MCF 10A (cell line): ENCODE measurements at regions not wholly inside any gene's neighbourhood (a gene's known extent, or its start where the extent isn't known, plus 50 kb on each side); places are given as distances from the start of the nearest gene placed in this dataset.
"Not testable (repeated sequence)": the region's sequence is repeated elsewhere in the genome, so short reads cannot be mapped to it uniquely, and the experiment has no call there.

Experiments
- BruUV-seq: library from RNA; stranded (reverse); fragments of 400-500 nt; replicated peaks from 2 replicates; lab custom pipeline; 2021; lab: Mats Ljungman, UMichigan
- CTCF ChIA-PET: fragments of 300-600 bp; sonication (Branson Sonifier 250); formaldehyde crosslinking; extraction: SDS; loops from one replicate; lab custom pipeline; 2021; ENCODE audit warnings: antibody characterized with exemption, inconsistent platforms; lab: Yijun Ruan, JAX
- POLR2A ChIA-PET: fragments of 300-600, 350-650 bp; sonication (Branson Sonifier 250); formaldehyde crosslinking; extraction: SDS; loops from one replicate; lab custom pipeline; 2020; ENCODE audit warnings: antibody characterized with exemption, inconsistent platforms; lab: Yijun Ruan, JAX
- DNase-seq: peaks from one replicate; pipeline ENCODE4 v3.0.0-alpha.2; 2018; ENCODE audit not compliant: unreplicated experiment
- H3K27ac Mint-ChIP-seq: one replicate; pipeline ENCODE4 v1.8.0; 2022; ENCODE audit warnings: mild to moderate bottlenecking, low read depth, mixed read lengths; ENCODE audit not compliant: unreplicated experiment
- H3K27me3 Mint-ChIP-seq: one replicate; pipeline ENCODE4 v1.8.0; 2022; ENCODE audit warnings: mixed read lengths; ENCODE audit not compliant: insufficient read depth, unreplicated experiment
- H3K36me3 Mint-ChIP-seq: one replicate; pipeline ENCODE4 v1.8.0; 2022; ENCODE audit warnings: mild to moderate bottlenecking, moderate library complexity, mixed read lengths; ENCODE audit not compliant: insufficient read depth, unreplicated experiment
- H3K4me1 Mint-ChIP-seq: one replicate; pipeline ENCODE4 v1.8.0; 2022; ENCODE audit warnings: mixed read lengths; ENCODE audit not compliant: insufficient read depth, unreplicated experiment
- H3K4me3 Mint-ChIP-seq: one replicate; pipeline ENCODE4 v1.8.0; 2022; ENCODE audit warnings: mild to moderate bottlenecking, moderate library complexity, mixed read lengths; ENCODE audit not compliant: unreplicated experiment
- H3K9me3 Mint-ChIP-seq: one replicate; pipeline ENCODE4 v1.8.0; 2022; ENCODE audit warnings: mixed read lengths; ENCODE audit not compliant: unreplicated experiment
- intact Hi-C: fragments of 100-400 bp; cut with micrococcal nuclease; formaldehyde crosslinking; loops from 2 replicates; pipeline ENCODE4 v1.14.1; 2022
- TF ChIP-seq, protein P1 (sequence below): fragments of 200-600 bp; IDR thresholded peaks from one replicate; pipeline ENCODE4 v1.8.0; 2022; ENCODE audit warnings: antibody characterized with exemption, mild to moderate bottlenecking; ENCODE audit not compliant: unreplicated experiment

GRCh38 chr4:85128246-85129204 is 162.0 kb upstream of the WDFY3 start:
- TF ChIP-seq, protein P1, sequence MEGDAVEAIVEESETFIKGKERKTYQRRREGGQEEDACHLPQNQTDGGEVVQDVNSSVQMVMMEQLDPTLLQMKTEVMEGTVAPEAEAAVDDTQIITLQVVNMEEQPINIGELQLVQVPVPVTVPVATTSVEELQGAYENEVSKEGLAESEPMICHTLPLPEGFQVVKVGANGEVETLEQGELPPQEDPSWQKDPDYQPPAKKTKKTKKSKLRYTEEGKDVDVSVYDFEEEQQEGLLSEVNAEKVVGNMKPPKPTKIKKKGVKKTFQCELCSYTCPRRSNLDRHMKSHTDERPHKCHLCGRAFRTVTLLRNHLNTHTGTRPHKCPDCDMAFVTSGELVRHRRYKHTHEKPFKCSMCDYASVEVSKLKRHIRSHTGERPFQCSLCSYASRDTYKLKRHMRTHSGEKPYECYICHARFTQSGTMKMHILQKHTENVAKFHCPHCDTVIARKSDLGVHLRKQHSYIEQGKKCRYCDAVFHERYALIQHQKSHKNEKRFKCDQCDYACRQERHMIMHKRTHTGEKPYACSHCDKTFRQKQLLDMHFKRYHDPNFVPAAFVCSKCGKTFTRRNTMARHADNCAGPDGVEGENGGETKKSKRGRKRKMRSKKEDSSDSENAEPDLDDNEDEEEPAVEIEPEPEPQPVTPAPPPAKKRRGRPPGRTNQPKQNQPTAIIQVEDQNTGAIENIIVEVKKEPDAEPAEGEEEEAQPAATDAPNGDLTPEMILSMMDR = no peak
- no peak overlapping the region for H3K27ac Mint-ChIP-seq

DNA sequence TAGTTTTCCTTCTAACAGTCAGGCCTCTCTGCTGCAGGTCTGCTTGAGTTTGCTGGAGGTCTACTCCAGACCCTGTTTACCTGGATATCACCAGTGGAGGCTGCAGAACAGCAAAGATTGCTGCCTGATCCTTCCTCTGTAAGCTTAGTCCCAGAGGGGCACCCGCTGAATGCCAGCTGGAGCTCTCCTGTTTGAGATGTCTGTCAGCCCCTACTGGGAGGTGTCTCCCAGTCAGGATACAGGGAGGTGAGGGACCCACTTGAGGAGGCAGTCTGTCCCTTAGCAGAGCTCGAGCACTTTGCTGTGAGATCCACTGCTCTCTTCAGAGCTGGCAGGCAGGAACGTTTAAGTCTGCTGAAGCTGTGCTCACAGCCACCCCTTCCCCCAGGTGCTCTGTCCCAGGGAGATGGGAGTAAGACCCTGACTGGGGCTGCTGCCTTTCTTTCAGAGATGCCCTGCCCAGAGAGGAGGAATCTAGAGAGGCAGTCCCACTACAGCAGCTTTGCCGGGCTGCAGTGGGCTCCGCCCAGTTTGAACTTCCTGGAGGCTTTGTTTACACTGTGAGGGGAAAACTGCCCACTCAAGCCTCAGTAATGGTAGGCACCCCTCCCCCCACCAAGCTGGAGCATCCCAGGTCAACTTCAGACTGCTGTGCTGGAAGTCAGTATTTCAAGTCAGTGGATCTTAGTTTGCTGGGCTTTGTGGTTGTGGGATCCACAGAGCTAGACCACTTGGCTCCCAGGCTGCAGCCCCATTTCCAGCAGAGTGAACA is 163.1 kb upstream of the WDFY3 start:
- H3K27ac Mint-ChIP-seq = not testable (repeated sequence)

More at GRCh38 chr4:85128246-85129204, 162.0 kb upstream of the WDFY3 start:
- CTCF ChIA-PET = interaction anchor here (0.5 to 2.3 kb wide), 7 partner anchors 11 to 920 kb away, joined by 3 to 9 read pairs (median 3); no protein-coding TSS in a partner anchor
- Mint-ChIP-seq H3K4me3 (no peak overlapping the region), H3K9me3 (no peaks in the 10 kb centered on the region), H3K36me3 (no peaks in the 10 kb centered on the region), H3K4me1 (no peaks in the 10 kb centered on the region), H3K27me3 (no peaks in the 10 kb centered on the region)
- POLR2A ChIA-PET = interaction anchor here (0.9 kb wide), 1 partner anchor 590 kb away, joined by 3 read pairs; no protein-coding TSS in a partner anchor
- intact Hi-C loops = no loop called here
- BruUV-seq = no TSS peak
- no peak for DNase-seq

GRCh38 chr4:85132117-85132516 is 165.6 kb upstream of the WDFY3 start:
- H3K36me3 Mint-ChIP-seq = no peaks in the 10 kb centered on the region
- no peak overlapping the region for H3K27ac Mint-ChIP-seq
- no TSS peak for BruUV-seq
- H3K4me3 Mint-ChIP-seq = no peak overlapping the region
- intact Hi-C loops = no loop called here
- no peaks in the 10 kb centered on the region for H3K4me1 Mint-ChIP-seq
- no peaks in the 10 kb centered on the region for H3K9me3 Mint-ChIP-seq
- no peak for DNase-seq
- ChIA-PET POLR2A (no interaction called here), CTCF (interaction anchor here (1.0 kb wide), 1 partner anchor 330 kb away, joined by 3 read pairs; no protein-coding TSS in a partner anchor)
- H3K27me3 Mint-ChIP-seq = no peaks in the 10 kb centered on the region
- TF ChIP-seq, protein P1 = no peak

More for the DNA sequence above, 163.1 kb upstream of the WDFY3 start:
- CTCF ChIA-PET = interaction anchor here (0.6 to 2.3 kb wide), 4 partner anchors 18 to 616 kb away, joined by 3 to 9 read pairs (median 4); no protein-coding TSS in a partner anchor
- POLR2A ChIA-PET, H3K4me1 Mint-ChIP-seq, intact Hi-C loops, H3K9me3 Mint-ChIP-seq, H3K36me3 Mint-ChIP-seq, H3K4me3 Mint-ChIP-seq, BruUV-seq, H3K27me3 Mint-ChIP-seq, DNase-seq: not testable (repeated sequence)

- TF ChIP-seq, protein P1 = no peak
- no peaks in the 10 kb centered on the region for H3K27me3 Mint-ChIP-seq
- intact Hi-C loops = no loop called here
- ChIA-PET POLR2A (no interaction called here), CTCF (interaction anchor here (0.6 to 1.0 kb wide), 3 partner anchors 25 to 330 kb away, joined by 3 read pairs; no protein-coding TSS in a partner anchor)
- no peak overlapping the region for H3K27ac Mint-ChIP-seq
- DNase-seq = no peak
- no peaks in the 10 kb centered on the region for H3K4me1 Mint-ChIP-seq
- no peaks in the 10 kb centered on the region for H3K9me3 Mint-ChIP-seq
- no peak overlapping the region for H3K4me3 Mint-ChIP-seq
- BruUV-seq = no TSS peak
- no peaks in the 10 kb centered on the region for H3K36me3 Mint-ChIP-seq
These were observed 166.1 kb upstream of the WDFY3 start for GRCh38 chr4:85132570-85132969.

DNA sequence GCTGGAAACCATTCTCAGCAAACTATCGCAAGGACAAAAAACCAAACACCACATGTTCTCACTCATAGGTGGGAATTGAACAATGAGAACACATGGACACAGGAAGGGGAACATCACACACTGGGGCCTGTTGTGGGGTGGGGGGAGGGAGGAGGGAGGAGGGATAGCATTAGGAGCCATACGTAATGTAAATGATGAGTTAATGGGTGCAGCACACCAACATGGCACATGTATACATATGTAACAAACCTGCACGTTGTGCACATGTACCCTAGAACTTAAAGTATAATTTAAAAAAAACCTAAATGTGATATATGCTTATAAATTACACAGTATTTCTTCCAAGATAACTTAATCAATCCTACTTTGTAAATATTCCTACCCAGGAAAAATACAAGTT is 173.3 kb upstream of the WDFY3 start:
- DNase-seq, H3K4me1 Mint-ChIP-seq, H3K9me3 Mint-ChIP-seq, intact Hi-C loops, H3K4me3 Mint-ChIP-seq, H3K36me3 Mint-ChIP-seq, POLR2A ChIA-PET, H3K27me3 Mint-ChIP-seq, BruUV-seq, H3K27ac Mint-ChIP-seq, CTCF ChIA-PET: not testable (repeated sequence)
